OCI-LY3 (cell line): ENCODE measurements at regions not wholly inside any gene's neighbourhood (a gene's known extent, or its start where the extent isn't known, plus 50 kb on each side); places are given as distances from the start of the nearest gene placed in this dataset.

Source experiments
- H2AFZ ChIP-seq: fragments of 200-600, 300-600 bp; shearing (Covaris generic); 2 replicates; pipeline ENCODE4 v1.6.0; 2014; ENCODE audit warnings: antibody characterized with exemption, low read depth, low read length
- H3K27ac ChIP-seq: fragments of 200-600, 300-600 bp; sonication (generic); 2 replicates; pipeline ENCODE4 v1.5.1; 2014; ENCODE audit warnings: mild to moderate bottlenecking, low read length, moderate library complexity, mixed read lengths
- H3K27me3 ChIP-seq: fragments of 200-600, 300-600 bp; sonication (generic); 2 replicates; pipeline ENCODE4 v1.6.1; 2014; ENCODE audit warnings: low read depth, low read length, mixed read lengths
- H3K36me3 ChIP-seq: fragments of 200-600, 300-600 bp; sonication (generic); replicated peaks from 2 replicates; pipeline ENCODE3; 2014; ENCODE audit warnings: low read depth, low read length, mixed read lengths
- H3K4me1 ChIP-seq: fragments of 300-600, 200-600 bp; sonication (generic); 2 replicates; pipeline ENCODE4 v1.6.1; 2014; ENCODE audit warnings: low read length, mixed read lengths
- H3K4me2 ChIP-seq: fragments of 200-600, 300-600 bp; sonication (generic); 2 replicates; pipeline ENCODE4 v1.6.1; 2014; ENCODE audit warnings: low read length, mixed read lengths
- H3K4me3 ChIP-seq: fragments of 300-600, 200-600 bp; sonication (generic); 2 replicates; pipeline ENCODE4 v1.5.1; 2014; ENCODE audit warnings: antibody characterized with exemption, mild to moderate bottlenecking, low read length, moderate library complexity
- H3K79me2 ChIP-seq: fragments of 300-600, 200-600 bp; shearing (Covaris generic); 2 replicates; pipeline ENCODE4 v1.6.1; 2014; ENCODE audit warnings: mild to moderate bottlenecking, low read length, mixed read lengths
- H3K9ac ChIP-seq: fragments of 300-600, 200-600 bp; shearing (Covaris generic); 2 replicates; pipeline ENCODE4 v1.6.0; 2014; ENCODE audit warnings: mild to moderate bottlenecking, low read length, moderate library complexity
- H3K9me3 ChIP-seq: fragments of 200-600, 300-600 bp; shearing (Covaris generic); 2 replicates; pipeline ENCODE4 v1.6.1; 2014; ENCODE audit warnings: low read length, mixed read lengths; ENCODE audit not compliant: insufficient read depth
- H4K20me1 ChIP-seq: fragments of 200-600, 300-600 bp; sonication (generic); 2 replicates; pipeline ENCODE4 v1.6.1; 2016; ENCODE audit warnings: low read length, mixed read lengths; ENCODE audit not compliant: insufficient read depth
- CTCF ChIP-seq: fragments of 200-600, 300-600 bp; sonication (generic); IDR thresholded peaks from 2 replicates; pipeline ENCODE4 v1.5.1; 2014; ENCODE audit warnings: antibody characterized with exemption, low read length, low read depth
- EZH2phosphoT487 ChIP-seq: fragments of 200-600 bp; shearing (Covaris generic); IDR thresholded peaks from 2 replicates; pipeline ENCODE4 v1.6.1; 2018; ENCODE audit warnings: antibody characterized with exemption, mixed run types, low read depth

DNA sequence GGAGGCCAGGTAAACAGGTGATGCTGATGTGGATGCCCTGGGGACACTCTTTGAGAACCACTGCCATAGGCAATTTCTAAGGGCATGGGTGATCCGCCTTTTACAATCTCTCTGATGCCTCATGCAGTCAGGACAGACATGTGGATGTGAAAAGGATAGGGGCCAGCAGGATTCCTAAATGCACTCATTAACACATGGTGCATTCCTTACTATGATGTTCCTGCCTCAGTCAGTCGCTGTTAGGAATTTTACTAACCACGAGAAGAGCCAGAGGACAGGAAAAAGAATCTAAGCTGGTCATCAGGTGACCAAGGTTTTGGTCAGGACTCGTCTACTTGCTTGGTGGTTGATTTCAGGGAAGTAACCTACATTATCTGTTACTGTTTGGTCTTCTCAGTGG is 191.0 kb downstream of the ARL4C start:
- Histone ChIP-seq H3K4me1 (peaks cover 18% of the 10 kb centered on the region), H3K27me3 (peaks cover 33% of the 10 kb centered on the region), H3K79me2 (no peaks in the 10 kb centered on the region), H4K20me1 (no peaks in the 10 kb centered on the region), H3K9me3 (peaks cover 11% of the 10 kb centered on the region; the same call in 1 of the 2 replicates), H3K4me3 (no peak overlapping the region), H3K4me2 (no peak overlapping the region), H3K36me3 (no peaks in the 10 kb centered on the region), H3K9ac (no peak overlapping the region), H2AFZ (no peak overlapping the region), H3K27ac (no peak overlapping the region)
- no peak for TF ChIP-seq CTCF
- TF ChIP-seq EZH2phosphoT487, result no peak

- no peaks in the 10 kb centered on the region for H3K79me2 ChIP-seq
- no peak for TF ChIP-seq CTCF
- no peak for TF ChIP-seq EZH2phosphoT487
- H2AFZ ChIP-seq, result no peak overlapping the region
- peaks cover 37% of the 10 kb centered on the region for H3K27me3 ChIP-seq
- H3K4me2 ChIP-seq, result no peak overlapping the region
- H3K27ac ChIP-seq, result no peak overlapping the region
- H3K36me3 ChIP-seq, result no peaks in the 10 kb centered on the region
- no peak overlapping the region for H3K9ac ChIP-seq
- peaks cover 18% of the 10 kb centered on the region for H3K4me1 ChIP-seq
- H3K4me3 ChIP-seq, result no peak overlapping the region
- 0 out of 2 replicates have a peak, but pooled peaks cover 6% of the 10 kb centered on the region for H3K9me3 ChIP-seq
- H4K20me1 ChIP-seq, result no peaks in the 10 kb centered on the region
Measured at GRCh38 chr2:234304950-234305349, 191.9 kb downstream of the ARL4C start.

GRCh38 chr2:234302664-234302991 is 194.3 kb downstream of the ARL4C start:
- Histone ChIP-seq H3K9ac (no peak overlapping the region), H3K9me3 (0 out of 2 replicates have a peak, but pooled peaks cover 4% of the 10 kb centered on the region), H3K4me2 (no peak overlapping the region), H4K20me1 (no peaks in the 10 kb centered on the region), H3K36me3 (no peaks in the 10 kb centered on the region), H3K27ac (no peak overlapping the region), H2AFZ (no peak overlapping the region), H3K4me1 (no peaks in the 10 kb centered on the region), H3K79me2 (no peaks in the 10 kb centered on the region), H3K4me3 (no peak overlapping the region), H3K27me3 (peaks cover 31% of the 10 kb centered on the region)
- no peak for TF ChIP-seq CTCF
- TF ChIP-seq EZH2phosphoT487, result no peak

DNA sequence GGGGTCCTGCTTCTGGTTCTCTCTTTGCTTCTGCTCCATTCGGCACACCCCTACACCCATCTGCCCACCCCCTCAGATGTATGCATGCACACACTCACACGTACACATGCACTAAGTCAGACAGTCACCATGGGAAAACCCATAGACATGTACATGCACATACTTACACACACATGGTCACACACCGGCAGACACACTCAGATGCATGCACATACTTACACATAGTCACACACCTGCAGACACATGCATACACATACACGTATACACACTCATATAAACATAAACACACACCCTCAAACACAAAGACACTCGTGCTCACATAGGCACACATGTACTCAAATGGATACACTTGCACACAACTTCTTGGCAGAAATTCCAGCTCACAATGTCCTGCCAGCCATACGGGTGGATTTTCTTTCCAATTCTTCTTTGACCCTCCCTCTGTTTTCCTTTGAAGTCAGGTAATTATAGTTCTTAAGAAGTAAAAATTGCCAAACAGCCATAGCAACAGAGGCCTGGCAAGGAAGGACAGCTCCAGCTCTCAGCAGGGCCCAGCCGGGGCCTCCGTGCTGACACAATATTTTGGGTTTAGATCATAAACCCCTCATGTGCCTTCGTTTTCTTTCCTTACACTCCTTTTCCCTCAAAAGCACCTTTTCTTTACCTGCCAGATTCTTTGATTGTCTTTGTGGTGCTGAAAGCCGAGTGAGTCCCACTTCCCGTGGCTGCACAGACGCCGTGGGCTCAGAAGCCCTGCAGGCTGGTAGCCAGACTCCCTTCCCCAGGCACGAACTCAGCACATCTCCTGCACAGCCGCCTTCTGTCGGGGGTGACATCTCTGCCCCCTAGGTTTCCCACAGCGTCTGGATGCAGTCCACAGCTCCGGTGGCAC is 195.7 kb downstream of the ARL4C start:
- Histone ChIP-seq H4K20me1 (no peaks in the 10 kb centered on the region), H3K9me3 (no peaks in the 10 kb centered on the region), H3K27ac (no peak overlapping the region), H3K9ac (no peak overlapping the region), H3K4me3 (no peak overlapping the region), H3K36me3 (no peaks in the 10 kb centered on the region), H3K27me3 (peaks cover 22% of the 10 kb centered on the region), H3K79me2 (no peaks in the 10 kb centered on the region), H2AFZ (no peak overlapping the region), H3K4me2 (no peak overlapping the region), H3K4me1 (no peaks in the 10 kb centered on the region)
- TF ChIP-seq CTCF (no peak), EZH2phosphoT487 (no peak)
